ENCODE measurements at regions not wholly inside any gene's neighbourhood (a gene's known extent, or its start where the extent isn't known, plus 50 kb on each side); places are given as distances from the start of the nearest gene placed in this dataset.

- no peaks in the 10 kb centered on the region for H3K27me3 ChIP-seq (replicated peaks; ENCODE audit: insufficient read depth, low read length)
- no peak overlapping the region for H3K9ac ChIP-seq (ENCODE audit: low read length)
- H3K4me2 ChIP-seq (ENCODE audit: low read depth, low read length), result no peak overlapping the region
- no peaks in the 10 kb centered on the region for H3K9me3 ChIP-seq (replicated peaks; ENCODE audit: insufficient read depth, low read length)
- no peak for DNase-seq
- H3K27ac ChIP-seq (ENCODE audit: low read length), result no peak overlapping the region
- no peak overlapping the region for H3K4me3 ChIP-seq (ENCODE audit: low read length)
- no peaks in the 10 kb centered on the region for H3K4me1 ChIP-seq (ENCODE audit: low read length)
- no peaks in the 10 kb centered on the region for H4K20me1 ChIP-seq (ENCODE audit: insufficient read depth, low read length)
- no peaks in the 10 kb centered on the region for H3K79me2 ChIP-seq (ENCODE audit: low read length)
- no peaks in the 10 kb centered on the region for H3F3A ChIP-seq (ENCODE audit: insufficient read depth, low read length)
- H2AFZ ChIP-seq (ENCODE audit: low read length), result no peak overlapping the region
- no peaks in the 10 kb centered on the region for H3K9me2 ChIP-seq (replicated peaks; ENCODE audit: insufficient read depth, low read length)
- no peak for TF ChIP-seq EZH2 (optimal IDR thresholded peaks at IDR 0.05; ENCODE audit: low read depth, low read length)
- no peak for TF ChIP-seq CTCF (IDR thresholded peaks at IDR 0.05; ENCODE audit: low read length)
- no peak for TF ChIP-seq EZH2phosphoT487 (IDR thresholded peaks at IDR 0.05; ENCODE audit: low read length)
- H3K36me3 ChIP-seq (replicated peaks; ENCODE audit: insufficient read depth, low read length), result no peaks in the 10 kb centered on the region
Observed at GRCh38 chr16:9362050-9362449, 270.6 kb downstream of the HAPSTR1 start.

GRCh38 chr16:9362604-9363003 lies 271.2 kb downstream of the HAPSTR1 start:
- no peak overlapping the region for H2AFZ ChIP-seq (ENCODE audit: low read length)
- no peak overlapping the region for H3K27ac ChIP-seq (ENCODE audit: low read length)
- no peaks in the 10 kb centered on the region for H3K4me1 ChIP-seq (ENCODE audit: low read length)
- H3K4me3 ChIP-seq (ENCODE audit: low read length), result no peak overlapping the region
- DNase-seq, result no peak
- no peaks in the 10 kb centered on the region for H3K9me2 ChIP-seq (replicated peaks; ENCODE audit: insufficient read depth, low read length)
- H3F3A ChIP-seq (ENCODE audit: insufficient read depth, low read length), result no peaks in the 10 kb centered on the region
- H3K9me3 ChIP-seq (replicated peaks; ENCODE audit: insufficient read depth, low read length), result no peaks in the 10 kb centered on the region
- no peaks in the 10 kb centered on the region for H3K79me2 ChIP-seq (ENCODE audit: low read length)
- no peaks in the 10 kb centered on the region for H3K27me3 ChIP-seq (replicated peaks; ENCODE audit: insufficient read depth, low read length)
- no peak overlapping the region for H3K4me2 ChIP-seq (ENCODE audit: low read depth, low read length)
- H3K9ac ChIP-seq (ENCODE audit: low read length), result no peak overlapping the region
- no peaks in the 10 kb centered on the region for H3K36me3 ChIP-seq (replicated peaks; ENCODE audit: insufficient read depth, low read length)
- TF ChIP-seq CTCF (IDR thresholded peaks at IDR 0.05; ENCODE audit: low read length) (no peak), EZH2 (optimal IDR thresholded peaks at IDR 0.05; ENCODE audit: low read depth, low read length) (no peak), EZH2phosphoT487 (IDR thresholded peaks at IDR 0.05; ENCODE audit: low read length) (no peak)
- no peaks in the 10 kb centered on the region for H4K20me1 ChIP-seq (ENCODE audit: insufficient read depth, low read length)

GRCh38 chr16:9363520-9363919 lies 272.1 kb downstream of the HAPSTR1 start:
- Histone ChIP-seq H2AFZ (ENCODE audit: low read length) (no peak overlapping the region), H3K27ac (ENCODE audit: low read length) (no peak overlapping the region), H3F3A (ENCODE audit: insufficient read depth, low read length) (no peaks in the 10 kb centered on the region), H3K9me3 (replicated peaks; ENCODE audit: insufficient read depth, low read length) (no peaks in the 10 kb centered on the region), H3K27me3 (replicated peaks; ENCODE audit: insufficient read depth, low read length) (no peaks in the 10 kb centered on the region), H3K4me1 (ENCODE audit: low read length) (no peaks in the 10 kb centered on the region), H3K4me3 (ENCODE audit: low read length) (no peak overlapping the region), H4K20me1 (ENCODE audit: insufficient read depth, low read length) (no peaks in the 10 kb centered on the region), H3K36me3 (replicated peaks; ENCODE audit: insufficient read depth, low read length) (no peaks in the 10 kb centered on the region), H3K9me2 (replicated peaks; ENCODE audit: insufficient read depth, low read length) (no peaks in the 10 kb centered on the region), H3K79me2 (ENCODE audit: low read length) (no peaks in the 10 kb centered on the region), H3K4me2 (ENCODE audit: low read depth, low read length) (no peak overlapping the region), H3K9ac (ENCODE audit: low read length) (no peak overlapping the region)
- no peak for DNase-seq
- TF ChIP-seq EZH2phosphoT487 (IDR thresholded peaks at IDR 0.05; ENCODE audit: low read length), result no peak
- TF ChIP-seq CTCF (IDR thresholded peaks at IDR 0.05; ENCODE audit: low read length), result no peak
- no peak for TF ChIP-seq EZH2 (optimal IDR thresholded peaks at IDR 0.05; ENCODE audit: low read depth, low read length)
